ENCODE measurements at regions not wholly inside any gene's neighbourhood (a gene's known extent, or its start where the extent isn't known, plus 50 kb on each side); places are given as distances from the start of the nearest gene placed in this dataset.
"Not testable (repeated sequence)": the region's sequence is repeated elsewhere in the genome, so short reads cannot be mapped to it uniquely, and the experiment has no call there.

DNA sequence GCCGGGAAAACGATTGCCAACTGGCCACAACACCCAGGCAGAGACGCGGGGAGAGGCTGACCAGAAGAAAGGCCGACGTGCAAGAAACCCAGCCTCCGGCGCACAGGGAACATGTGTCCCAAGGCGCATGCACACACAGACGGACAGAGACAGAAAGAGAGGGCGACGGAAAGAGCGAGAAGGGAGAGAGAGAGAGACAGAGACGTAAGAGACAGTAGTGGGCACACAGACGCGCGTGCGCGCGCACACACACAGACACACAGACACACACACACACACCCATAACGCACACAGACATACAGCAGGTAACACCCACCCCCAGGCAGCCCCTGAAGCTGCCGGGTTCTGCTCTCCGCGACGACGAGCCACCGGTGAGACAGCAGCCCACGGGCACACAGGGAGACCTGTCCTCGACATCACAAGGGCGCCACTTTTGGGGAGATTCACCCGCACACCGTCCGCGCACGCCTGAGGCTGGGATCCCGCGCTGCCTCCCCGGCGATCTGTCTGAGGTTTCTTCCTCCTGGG, 1581.8 kb downstream of the FOXD4L5 start:
- TF ChIP-seq, protein P1, sequence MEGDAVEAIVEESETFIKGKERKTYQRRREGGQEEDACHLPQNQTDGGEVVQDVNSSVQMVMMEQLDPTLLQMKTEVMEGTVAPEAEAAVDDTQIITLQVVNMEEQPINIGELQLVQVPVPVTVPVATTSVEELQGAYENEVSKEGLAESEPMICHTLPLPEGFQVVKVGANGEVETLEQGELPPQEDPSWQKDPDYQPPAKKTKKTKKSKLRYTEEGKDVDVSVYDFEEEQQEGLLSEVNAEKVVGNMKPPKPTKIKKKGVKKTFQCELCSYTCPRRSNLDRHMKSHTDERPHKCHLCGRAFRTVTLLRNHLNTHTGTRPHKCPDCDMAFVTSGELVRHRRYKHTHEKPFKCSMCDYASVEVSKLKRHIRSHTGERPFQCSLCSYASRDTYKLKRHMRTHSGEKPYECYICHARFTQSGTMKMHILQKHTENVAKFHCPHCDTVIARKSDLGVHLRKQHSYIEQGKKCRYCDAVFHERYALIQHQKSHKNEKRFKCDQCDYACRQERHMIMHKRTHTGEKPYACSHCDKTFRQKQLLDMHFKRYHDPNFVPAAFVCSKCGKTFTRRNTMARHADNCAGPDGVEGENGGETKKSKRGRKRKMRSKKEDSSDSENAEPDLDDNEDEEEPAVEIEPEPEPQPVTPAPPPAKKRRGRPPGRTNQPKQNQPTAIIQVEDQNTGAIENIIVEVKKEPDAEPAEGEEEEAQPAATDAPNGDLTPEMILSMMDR (IDR thresholded peaks at IDR 0.05; ENCODE audit: poor library complexity, severe bottlenecking), result not testable (repeated sequence)
- not testable (repeated sequence) for TF ChIP-seq RAD21 (conservative IDR thresholded peaks at IDR 0.05)
